H1 (cell line): ENCODE measurements at regions not wholly inside any gene's neighbourhood (a gene's known extent, or its start where the extent isn't known, plus 50 kb on each side); places are given as distances from the start of the nearest gene placed in this dataset.
A peak's percentile ranks its signal among the peaks of the same experiment; 100 is the strongest.

Source experiments
- CTCF ChIA-PET: fragments of 300-600 bp; sonication (Branson Sonifier 250); formaldehyde crosslinking; loops from one replicate; lab custom pipeline; 2021; ENCODE audit not compliant: partially characterized antibody; lab: Charles Lee
- POLR2A ChIA-PET: fragments of 300-600 bp; sonication (Branson Sonifier 250); formaldehyde crosslinking; loops from one replicate; lab custom pipeline; 2021; ENCODE audit warnings: inconsistent platforms; ENCODE audit not compliant: partially characterized antibody; lab: Charles Lee
- DNase-seq, 2 experiments: peaks; one replicate each; pipeline versions ENCODE4 v3.0.0 to v3.0.0-alpha.2; 2010 to 2022; ENCODE audit warnings: low spot score in 2 of 2, low read depth in 1 of 2, mixed read lengths in 1 of 2
- FAIRE-seq: peaks from 2 replicates; lab custom pipeline; 2011; peaks lifted over from hg19 to GRCh38; lab: Jason Lieb, UNC
- H2AFZ ChIP-seq: 2 replicates; pipeline ENCODE4 v1.8.1; 2012; ENCODE audit warnings: low read length, inconsistent platforms
- H2AK5ac ChIP-seq: 2 replicates; pipeline ENCODE4 v1.6.1; 2013; ENCODE audit warnings: low read depth, low read length
- H2BK120ac ChIP-seq: replicated peaks from 2 replicates; pipeline ENCODE3; 2013; ENCODE audit warnings: low read depth, low read length, inconsistent platforms
- H2BK12ac ChIP-seq: 2 replicates; pipeline ENCODE4 v1.6.1; 2013; ENCODE audit warnings: low read depth, low read length
- H2BK15ac ChIP-seq: 2 replicates; pipeline ENCODE4 v1.6.1; 2013; ENCODE audit warnings: low read length
- H2BK20ac ChIP-seq: 2 replicates; pipeline ENCODE4 v1.6.1; 2013; ENCODE audit warnings: low read length
- H2BK5ac ChIP-seq: 2 replicates; pipeline ENCODE4 v1.6.1; 2013; ENCODE audit warnings: low read depth, low read length
- H3K14ac ChIP-seq: 2 replicates; pipeline ENCODE4 v1.6.1; 2013; ENCODE audit warnings: inconsistent platforms; ENCODE audit not compliant: insufficient read length
- H3K18ac ChIP-seq: 2 replicates; pipeline ENCODE4 v1.6.1; 2013; ENCODE audit warnings: low read length; ENCODE audit errors: extremely low read depth
- H3K23ac ChIP-seq: 2 replicates; pipeline ENCODE4 v1.6.1; 2013; ENCODE audit warnings: inconsistent platforms; ENCODE audit not compliant: insufficient read length
- H3K23me2 ChIP-seq: 2 replicates; pipeline ENCODE4 v1.6.1; 2013; ENCODE audit warnings: low read depth, low read length
- H3K27ac ChIP-seq: 2 replicates; pipeline ENCODE4 v1.6.1; 2011; ENCODE audit warnings: low read depth, low read length, inconsistent platforms
- H3K27me3 ChIP-seq, 4 experiments: replicated peaks in 1 of 4; 1 replicate in 1 of 4; 2 replicates in 3 of 4; pipeline versions ENCODE4 v1.6.1 to v1.8.1; 2011 to 2013; ENCODE audit warnings: low read length in 3 of 4, mild to moderate bottlenecking in 3 of 4, inconsistent platforms in 2 of 4, mixed read lengths in 2 of 4, moderate library complexity in 1 of 4; ENCODE audit not compliant: control insufficient read depth in 3 of 4, insufficient read depth in 3 of 4; ENCODE audit errors: extremely low read depth in 1 of 4
- H3K36me3 ChIP-seq, 4 experiments: 2 replicates each; pipeline versions ENCODE4 v1.6.1 to v1.8.1; 2011 to 2013; ENCODE audit warnings: mild to moderate bottlenecking in 4 of 4, low read length in 3 of 4, moderate library complexity in 2 of 4, control low read depth in 1 of 4, inconsistent platforms in 1 of 4; ENCODE audit not compliant: insufficient read depth in 4 of 4, control insufficient read depth in 2 of 4
- H3K4ac ChIP-seq: replicated peaks from 2 replicates; pipeline ENCODE3; 2013; ENCODE audit warnings: low read length, low read depth, mixed read lengths, inconsistent platforms; ENCODE audit not compliant: insufficient read length
- H3K4me1 ChIP-seq, 4 experiments: replicated peaks in 1 of 4; 1 replicate in 1 of 4; 2 replicates in 3 of 4; pipeline versions ENCODE4 v1.6.1 to v1.8.1; 2011 to 2013; ENCODE audit warnings: low read length in 3 of 4, inconsistent platforms in 2 of 4, mixed read lengths in 1 of 4; ENCODE audit not compliant: insufficient read depth in 4 of 4, control insufficient read depth in 3 of 4
- H3K4me2 ChIP-seq, 2 experiments: 2 replicates each; pipeline versions ENCODE4 v1.6.1 to v1.8.1; 2011 to 2013; ENCODE audit warnings: low read depth in 2 of 2, low read length in 2 of 2, control low read depth in 1 of 2, inconsistent platforms in 1 of 2, mild to moderate bottlenecking in 1 of 2; ENCODE audit not compliant: insufficient read depth in 1 of 2
- H3K4me3 ChIP-seq, 4 experiments: fragments of 200-600, 300-600 bp in 1 of 4; sonication (generic), shearing (Covaris generic), sonication (Bioruptor Twin) in 1 of 4; 2 replicates each; pipeline versions ENCODE4 v1.5.1 to v1.8.1; 2011 to 2016; ENCODE audit warnings: low read length in 4 of 4, low read depth in 3 of 4, control low read depth in 2 of 4, inconsistent platforms in 2 of 4, mild to moderate bottlenecking in 2 of 4, mixed read lengths in 1 of 4, moderate library complexity in 1 of 4; ENCODE audit not compliant: insufficient read depth in 2 of 4; ENCODE audit errors: extremely low read depth in 1 of 4
- H3K56ac ChIP-seq: replicated peaks from 2 replicates; pipeline ENCODE3; 2013; ENCODE audit warnings: low read depth, mild to moderate bottlenecking, mixed read lengths, low read length, inconsistent platforms; ENCODE audit not compliant: insufficient read length
- H3K79me1 ChIP-seq: 2 replicates; pipeline ENCODE4 v1.6.1; 2013; ENCODE audit warnings: low read depth, low read length, control low read depth
- H3K79me2 ChIP-seq, 2 experiments: 2 replicates each; pipeline versions ENCODE4 v1.6.1 to v1.8.1; 2012 to 2013; ENCODE audit warnings: low read length in 2 of 2, mild to moderate bottlenecking in 2 of 2, inconsistent platforms in 1 of 2; ENCODE audit not compliant: insufficient read depth in 2 of 2, control insufficient read depth in 1 of 2
- H3K9ac ChIP-seq, 4 experiments: replicated peaks in 1 of 4; 1 replicate in 1 of 4; 2 replicates in 3 of 4; pipeline versions ENCODE4 v1.6.1 to v1.8.1; 2011 to 2013; ENCODE audit warnings: low read depth in 3 of 4, low read length in 3 of 4, control low read depth in 2 of 4, mild to moderate bottlenecking in 2 of 4, moderate library complexity in 2 of 4, inconsistent platforms in 1 of 4; ENCODE audit errors: extremely low read depth in 1 of 4
- H3K9me3 ChIP-seq, 2 experiments: 2 replicates each; pipeline versions ENCODE4 v1.6.1 to v1.8.1; 2012 to 2013; ENCODE audit warnings: mild to moderate bottlenecking in 2 of 2, moderate library complexity in 2 of 2, control low read depth in 1 of 2, inconsistent platforms in 1 of 2, low read depth in 1 of 2, low read length in 1 of 2, mixed read lengths in 1 of 2; ENCODE audit not compliant: insufficient read depth in 2 of 2
- H4K20me1 ChIP-seq, 2 experiments: replicated peaks in 1 of 2; 2 replicates each; pipeline versions ENCODE3 to v1.8.1; 2011 to 2013; ENCODE audit warnings: inconsistent platforms in 2 of 2, low read length in 2 of 2, mild to moderate bottlenecking in 1 of 2; ENCODE audit not compliant: insufficient read depth in 2 of 2, control insufficient read depth in 1 of 2
- H4K5ac ChIP-seq: 2 replicates; pipeline ENCODE4 v1.6.1; 2013; ENCODE audit warnings: low read length, low read depth, mixed read lengths, inconsistent platforms; ENCODE audit not compliant: insufficient read length
- H4K8ac ChIP-seq: 2 replicates; pipeline ENCODE4 v1.8.0; 2013; ENCODE audit warnings: mild to moderate bottlenecking, moderate library complexity, low read length, inconsistent platforms; ENCODE audit not compliant: insufficient read depth; ENCODE audit errors: extremely low read depth
- H4K91ac ChIP-seq: replicated peaks from 2 replicates; pipeline ENCODE3; 2013; ENCODE audit warnings: low read length, mixed read lengths, inconsistent platforms; ENCODE audit not compliant: insufficient read length
- BRCA1 ChIP-seq: IDR thresholded peaks from 2 replicates; pipeline ENCODE4 v1.6.1; 2012; ENCODE audit warnings: low read depth, low read length, improper control_type of control experiment
- CBX8 ChIP-seq: fragments of 300-800, 300-1000 bp; sonication (generic); IDR thresholded peaks from 2 replicates; pipeline ENCODE4 v1.7.1; 2016; ENCODE audit warnings: low read depth, low read length, borderline replicate concordance
- EZH2 ChIP-seq: fragments of 200-600 bp; sonication (generic); IDR thresholded peaks from 2 replicates; pipeline ENCODE4 v1.7.1; 2012; ENCODE audit warnings: low read depth, mild to moderate bottlenecking, moderate library complexity, low read length, inconsistent platforms; ENCODE audit not compliant: severe bottlenecking
- FOSL1 ChIP-seq: IDR thresholded peaks from 2 replicates; pipeline ENCODE4 v1.6.1; 2011; ENCODE audit warnings: mild to moderate bottlenecking, low read depth, low read length, moderate library complexity; ENCODE audit not compliant: insufficient read depth
- JUND ChIP-seq: IDR thresholded peaks from 2 replicates; pipeline ENCODE4 v1.6.1; 2011; ENCODE audit warnings: mild to moderate bottlenecking, improper control_type of control experiment, low read length
- NRF1 ChIP-seq: IDR thresholded peaks from 2 replicates; pipeline ENCODE4 v1.6.1; 2011; ENCODE audit warnings: mild to moderate bottlenecking, low read depth, low read length, improper control_type of control experiment
- POLR2A ChIP-seq, 2 experiments: IDR thresholded peaks; 1 replicate in 1 of 2; 2 replicates in 1 of 2; pipeline ENCODE4 v1.6.1; 2011; ENCODE audit warnings: low read depth in 2 of 2, low read length in 2 of 2, mild to moderate bottlenecking in 2 of 2; ENCODE audit errors: control extremely low read depth in 1 of 2
- RFX5 ChIP-seq: IDR thresholded peaks from 2 replicates; pipeline ENCODE4 v1.6.1; 2011; ENCODE audit warnings: low read depth, low read length, improper control_type of control experiment, borderline replicate concordance
- RXRA ChIP-seq: IDR thresholded peaks from 2 replicates; pipeline ENCODE4 v1.6.1; 2011; ENCODE audit warnings: low read depth, mild to moderate bottlenecking, low read length, moderate library complexity; ENCODE audit not compliant: insufficient read depth
- SP2 ChIP-seq: IDR thresholded peaks from 2 replicates; pipeline ENCODE4 v1.6.1; 2012; ENCODE audit warnings: mild to moderate bottlenecking, low read length, inconsistent platforms
- SUZ12 ChIP-seq: fragments of 200-600 bp; sonication (generic); IDR thresholded peaks from 2 replicates; pipeline ENCODE4 v1.6.1; 2012; ENCODE audit warnings: mild to moderate bottlenecking, inconsistent platforms, low read length, moderate library complexity, mixed read lengths
- TAF1 ChIP-seq: IDR thresholded peaks from 2 replicates; pipeline ENCODE4 v1.6.1; 2011; ENCODE audit warnings: mild to moderate bottlenecking, low read depth, low read length
- TEAD4 ChIP-seq: IDR thresholded peaks from 2 replicates; pipeline ENCODE4 v1.6.1; 2012; ENCODE audit warnings: low read depth, low read length, inconsistent platforms, mixed read lengths
- TF ChIP-seq, protein P1 (sequence below): IDR thresholded peaks from 2 replicates; pipeline ENCODE4 v1.6.1; 2011; ENCODE audit warnings: low read depth, mild to moderate bottlenecking, low read length; ENCODE audit not compliant: insufficient read depth

DNA sequence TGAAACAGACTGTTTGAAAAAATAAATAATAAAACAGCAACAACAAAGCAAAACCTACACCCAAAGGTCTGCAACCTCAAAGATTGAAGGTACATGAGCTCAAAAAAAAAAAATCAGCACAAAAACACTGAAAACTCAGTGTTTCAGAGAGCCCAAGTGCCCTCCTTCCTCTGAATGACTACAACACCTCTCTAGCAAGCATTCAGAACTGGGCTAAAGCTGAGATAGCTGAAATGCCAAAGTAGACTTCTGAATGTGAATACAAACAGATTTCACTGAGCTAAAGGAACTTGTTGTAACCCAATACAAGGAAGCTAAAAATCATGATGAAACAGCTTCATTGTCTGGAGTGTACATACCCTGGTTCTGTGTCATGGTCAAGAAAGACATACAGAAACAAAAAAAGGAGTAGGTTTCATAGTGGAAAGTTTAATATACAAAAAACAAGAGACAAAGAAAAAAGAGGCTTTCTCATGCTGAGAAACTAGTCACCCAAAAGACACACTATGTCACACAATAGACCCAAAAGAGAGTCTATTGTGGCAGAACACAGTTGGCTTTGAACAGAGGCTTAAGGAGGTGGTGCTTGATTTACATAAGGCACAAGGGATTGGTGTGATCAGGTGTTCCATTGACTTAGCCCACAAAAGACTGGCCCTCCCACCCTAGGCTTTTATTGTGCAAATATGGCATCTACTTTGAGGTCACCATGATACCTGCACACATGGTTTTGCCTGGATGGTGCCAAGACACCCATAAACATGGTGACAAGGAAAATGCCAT is 316.6 kb downstream of the KDM5D start:
- Histone ChIP-seq H3K4me3 (peak overlapping the region in 1 of 4 experiments; percentile 19; a peak in 2 of 8 replicates), H2BK5ac (peak overlapping the region; percentile 95; the same call in 1 of the 2 replicates), H3K23ac (no peak overlapping the region), H3K9ac (peak overlapping the region in 1 of 4 experiments; percentile 10; a peak in 2 of 7 replicates), H3K9me3 (no peaks in the 10 kb centered on the region), H2AK5ac (no peak overlapping the region), H3K4ac (no peak overlapping the region), H2BK15ac (no peak overlapping the region), H3K36me3 (no peaks in the 10 kb centered on the region), H3K18ac (peak overlapping the region; percentile 48), H3K27ac (peak overlapping the region; percentile 86), H2BK120ac (peak overlapping the region; percentile 98), H4K5ac (peak overlapping the region; percentile 86), H2BK20ac (no peak overlapping the region), H3K23me2 (no peaks in the 10 kb centered on the region), H3K27me3 (no peaks in the 10 kb centered on the region), H4K91ac (no peak overlapping the region), H2BK12ac (no peak overlapping the region; the same call in 1 of the 2 replicates), H3K4me1 (peaks cover 0 to 7% (median 0%) of the 10 kb centered on the region in 4 experiments; a peak in 4 of 7 replicates), H3K79me1 (no peaks in the 10 kb centered on the region), H4K8ac (no peak overlapping the region), H3K56ac (peak overlapping the region; percentile 3), H3K79me2 (no peaks in the 10 kb centered on the region), H2AFZ (no peak overlapping the region), H4K20me1 (no peaks in the 10 kb centered on the region), H3K14ac (no peak overlapping the region), H3K4me2 (peak overlapping the region; percentile 28 to 66; a peak in 3 of 4 replicates)
- ChIA-PET CTCF (no interaction called here), POLR2A (interaction anchor here (1.3 kb wide), 2 partner anchors 140 to 386 kb away, joined by 3 read pairs; no protein-coding TSS in a partner anchor)
- DNase-seq (peak in 1 of 2 experiments; percentile 29), FAIRE-seq (peak; percentile 87)
- TF ChIP-seq SUZ12 (no peak), TAF1 (no peak), FOSL1 (no peak), RFX5 (no peak), TEAD4 (no peak), EZH2 (no peak), CBX8 (no peak), BRCA1 (no peak), NRF1 (no peak), RXRA (no peak), SP2 (no peak), POLR2A (IDR thresholded peaks at IDR 0.05; ENCODE audit: control extremely low read depth in 1 of 2, low read depth in 2 of 2, low read length in 2 of 2) (no peak), JUND (no peak)
- TF ChIP-seq, protein P1, sequence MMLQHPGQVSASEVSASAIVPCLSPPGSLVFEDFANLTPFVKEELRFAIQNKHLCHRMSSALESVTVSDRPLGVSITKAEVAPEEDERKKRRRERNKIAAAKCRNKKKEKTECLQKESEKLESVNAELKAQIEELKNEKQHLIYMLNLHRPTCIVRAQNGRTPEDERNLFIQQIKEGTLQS: no peak
